Mucosa of stomach (tissue), 1 donor: ENCODE measurements at regions not wholly inside any gene's neighbourhood (a gene's known extent, or its start where the extent isn't known, plus 50 kb on each side); places are given as distances from the start of the nearest gene placed in this dataset.

Experiments
- H3K27me3 ChIP-seq: one replicate; pipeline ENCODE4 v1.7.0; 2013; ENCODE audit warnings: mild to moderate bottlenecking, low read length; ENCODE audit not compliant: control insufficient read depth, insufficient read depth
- H3K36me3 ChIP-seq: one replicate; pipeline ENCODE4 v1.7.0; 2013; ENCODE audit warnings: low read length; ENCODE audit not compliant: control insufficient read depth, insufficient read depth
- H3K4me1 ChIP-seq: one replicate; pipeline ENCODE4 v1.7.0; 2013; ENCODE audit warnings: mild to moderate bottlenecking, low read length; ENCODE audit not compliant: control insufficient read depth, insufficient read depth
- H3K4me3 ChIP-seq: one replicate; pipeline ENCODE4 v1.7.0; 2013; ENCODE audit warnings: low read length
- H3K9ac ChIP-seq: one replicate; pipeline ENCODE4 v1.7.0; 2013; ENCODE audit warnings: mild to moderate bottlenecking, low read length, moderate library complexity
- H3K9me3 ChIP-seq: one replicate; pipeline ENCODE4 v1.7.0; 2013; ENCODE audit warnings: mild to moderate bottlenecking, low read length, moderate library complexity; ENCODE audit not compliant: control insufficient read depth
- donor health status: Pancreatic carcinoma.

DNA sequence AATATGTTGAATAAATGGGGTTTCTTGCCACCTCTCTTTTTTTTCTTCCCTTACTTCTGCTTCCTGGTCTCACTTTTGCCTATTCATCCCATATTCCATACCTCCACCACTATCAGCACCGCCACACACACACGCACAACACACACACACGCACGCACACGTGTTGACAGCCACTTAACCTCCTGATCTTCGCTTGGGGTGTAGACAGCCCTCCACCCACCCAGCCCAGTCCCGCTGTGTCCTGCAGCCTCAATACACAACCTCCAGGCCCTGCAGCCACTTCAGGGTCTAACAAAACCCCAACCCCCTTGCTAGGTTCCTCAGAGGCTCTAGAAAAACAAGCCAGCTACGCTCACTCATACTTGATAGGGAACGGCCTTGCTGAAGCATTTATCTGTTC, 72.3 kb downstream of the LINC00237 start:
- no peak overlapping the region for H3K4me3 ChIP-seq
- no peaks in the 10 kb centered on the region for H3K36me3 ChIP-seq
- H3K4me1 ChIP-seq, result no peaks in the 10 kb centered on the region
- no peaks in the 10 kb centered on the region for H3K9me3 ChIP-seq
- H3K27me3 ChIP-seq, result no peaks in the 10 kb centered on the region
- no peak overlapping the region for H3K9ac ChIP-seq

DNA sequence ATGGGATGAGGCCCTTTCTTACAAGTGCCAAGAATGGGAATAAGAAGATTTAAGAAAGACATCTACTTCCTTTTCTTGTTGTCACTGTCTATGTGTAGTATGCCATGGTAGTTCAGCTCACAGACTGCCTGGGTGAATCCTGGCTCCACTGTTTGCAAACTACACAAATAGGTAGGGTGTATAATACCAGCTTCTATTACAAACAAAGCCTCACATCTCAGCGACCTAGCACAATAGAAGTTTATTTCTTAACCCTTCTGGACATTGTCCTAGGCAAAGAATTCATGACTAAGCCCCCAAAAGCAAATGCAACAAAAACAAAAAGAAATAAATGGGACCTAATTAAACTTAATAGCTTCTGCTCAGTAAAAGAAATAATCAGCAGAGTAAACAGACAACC, 74.5 kb downstream of the LINC00237 start:
- Histone ChIP-seq H3K9ac (no peak overlapping the region), H3K4me1 (no peaks in the 10 kb centered on the region), H3K4me3 (no peak overlapping the region), H3K27me3 (no peaks in the 10 kb centered on the region), H3K9me3 (no peaks in the 10 kb centered on the region), H3K36me3 (no peaks in the 10 kb centered on the region)

DNA sequence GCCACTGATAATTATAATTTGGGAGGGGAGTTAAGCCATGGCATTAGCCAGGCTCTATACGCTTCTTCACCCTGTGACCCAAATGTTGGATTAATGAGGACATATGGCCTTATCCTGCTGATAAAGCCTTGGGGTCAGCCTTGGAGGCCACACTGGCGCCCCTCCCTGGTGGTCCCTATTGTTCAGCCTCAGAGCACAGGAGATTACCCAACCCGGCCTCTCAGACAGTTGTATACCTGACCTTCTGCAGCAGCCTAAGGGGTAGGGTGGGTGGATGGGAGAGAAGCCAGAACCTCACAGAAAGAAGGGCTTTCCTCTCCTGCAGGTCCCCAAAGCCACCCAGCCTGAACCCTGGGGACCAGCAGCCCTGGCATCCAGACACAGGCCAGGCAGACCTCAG, 76.8 kb downstream of the LINC00237 start:
- Histone ChIP-seq H3K4me1 (no peaks in the 10 kb centered on the region), H3K27me3 (no peaks in the 10 kb centered on the region), H3K36me3 (no peaks in the 10 kb centered on the region), H3K9ac (no peak overlapping the region), H3K9me3 (no peaks in the 10 kb centered on the region), H3K4me3 (no peak overlapping the region)

DNA sequence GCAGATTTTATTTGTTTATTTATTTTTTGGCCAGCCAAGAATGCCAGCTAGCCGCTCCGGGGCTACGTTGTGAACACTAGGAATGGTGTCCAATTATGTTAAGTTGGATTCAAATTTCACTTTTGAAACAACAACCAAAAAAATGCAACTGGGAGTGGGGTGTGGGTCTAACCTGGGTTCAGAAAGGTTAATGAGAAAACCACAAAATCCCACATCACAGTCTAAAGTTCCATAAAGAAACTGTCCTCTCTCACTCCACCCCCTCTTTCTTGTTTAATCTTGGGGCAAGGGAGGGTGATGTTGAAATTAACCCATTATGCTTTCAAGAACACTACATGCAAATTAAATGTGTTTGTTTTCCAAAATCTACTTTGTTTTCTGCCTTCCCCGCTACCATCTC, 77.2 kb downstream of the LINC00237 start:
- no peak overlapping the region for H3K9ac ChIP-seq
- H3K4me3 ChIP-seq, result no peak overlapping the region
- H3K4me1 ChIP-seq, result no peaks in the 10 kb centered on the region
- no peaks in the 10 kb centered on the region for H3K9me3 ChIP-seq
- no peaks in the 10 kb centered on the region for H3K36me3 ChIP-seq
- H3K27me3 ChIP-seq, result no peaks in the 10 kb centered on the region

DNA sequence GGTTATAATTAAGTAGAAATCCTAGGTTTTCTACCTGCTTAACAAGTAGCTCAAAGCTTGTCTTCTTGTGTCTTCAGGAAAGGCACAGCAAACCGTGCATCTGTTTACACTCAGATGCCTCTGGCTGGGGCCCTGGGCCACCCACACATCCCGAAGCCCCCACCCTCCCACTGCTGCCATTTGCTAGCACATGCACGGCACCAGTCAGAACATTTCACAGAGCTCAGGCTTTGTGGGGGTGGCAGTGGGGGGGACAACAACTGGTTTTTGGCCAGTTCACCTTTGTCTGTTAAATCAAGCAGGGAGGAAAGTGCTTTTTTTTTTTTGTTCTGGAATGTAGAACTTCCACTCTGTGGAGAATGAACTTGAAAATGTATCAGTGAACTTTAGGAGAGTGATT, 77.7 kb downstream of the LINC00237 start:
- no peaks in the 10 kb centered on the region for H3K27me3 ChIP-seq
- H3K4me3 ChIP-seq, result no peak overlapping the region
- H3K9ac ChIP-seq, result no peak overlapping the region
- no peaks in the 10 kb centered on the region for H3K9me3 ChIP-seq
- no peaks in the 10 kb centered on the region for H3K4me1 ChIP-seq
- H3K36me3 ChIP-seq, result no peaks in the 10 kb centered on the region

DNA sequence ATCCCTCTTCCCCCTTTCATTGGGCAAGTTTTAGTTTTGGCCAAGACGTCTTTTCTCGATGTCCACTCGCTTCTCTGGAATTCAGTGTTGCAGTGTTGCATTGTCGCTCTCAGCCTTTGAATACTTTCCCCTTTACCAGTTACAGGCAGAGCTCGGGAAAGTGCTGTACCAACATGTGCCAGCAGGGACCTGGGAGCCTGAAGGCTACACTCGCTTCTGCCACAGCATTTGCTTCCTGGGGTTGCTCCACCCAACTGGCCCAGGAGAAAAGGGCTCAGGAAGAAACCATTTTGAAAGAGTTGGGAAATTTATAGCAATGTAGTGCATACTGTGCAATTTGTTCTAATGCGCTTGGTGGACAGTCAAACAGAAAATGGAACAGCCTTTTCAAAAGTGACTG, 78.6 kb downstream of the LINC00237 start:
- Histone ChIP-seq H3K36me3 (no peaks in the 10 kb centered on the region), H3K4me1 (no peaks in the 10 kb centered on the region), H3K27me3 (no peaks in the 10 kb centered on the region), H3K4me3 (no peak overlapping the region), H3K9ac (no peak overlapping the region), H3K9me3 (no peaks in the 10 kb centered on the region)

DNA sequence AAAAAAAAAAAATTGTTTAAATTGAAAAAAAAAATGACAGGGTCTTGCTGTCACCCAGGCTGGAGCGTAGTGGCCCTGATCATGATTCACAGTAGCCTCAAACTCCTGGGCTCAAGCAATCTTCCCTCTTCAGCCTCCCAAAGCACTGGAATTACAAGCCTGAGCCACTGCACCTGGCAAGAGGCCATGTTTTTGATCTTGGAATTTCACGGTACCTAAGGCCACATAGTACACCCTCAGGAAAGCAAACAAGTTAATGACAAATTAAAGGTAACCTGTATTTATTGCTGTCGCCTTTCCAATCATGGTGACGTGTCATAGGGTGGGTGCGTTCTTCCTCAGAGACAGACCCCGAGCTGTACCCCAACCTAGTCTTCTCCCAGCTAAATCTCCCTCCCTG, 79.2 kb downstream of the LINC00237 start:
- Histone ChIP-seq H3K27me3 (no peaks in the 10 kb centered on the region), H3K4me1 (no peaks in the 10 kb centered on the region)

DNA sequence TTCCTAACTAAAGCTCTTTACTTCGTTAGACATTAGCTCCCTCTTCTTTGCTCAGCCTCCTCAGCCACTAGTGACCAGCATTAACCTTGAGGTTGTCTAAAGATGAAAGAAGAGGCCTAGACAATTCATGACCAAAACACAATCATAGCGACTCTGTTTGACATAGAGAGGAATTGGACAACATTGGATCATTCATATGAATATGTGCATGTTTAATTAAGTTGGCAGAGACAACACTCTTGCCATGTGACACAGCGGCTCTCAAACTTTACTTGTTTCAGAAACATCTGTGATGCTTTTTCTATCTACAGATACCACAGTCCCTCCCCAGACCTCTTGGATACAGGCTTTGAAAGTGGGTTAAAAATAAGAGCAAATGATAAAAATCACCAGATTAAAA, 81.7 kb downstream of the LINC00237 start:
- Histone ChIP-seq H3K9ac (no peak overlapping the region), H3K9me3 (no peaks in the 10 kb centered on the region), H3K27me3 (peaks cover 22% of the 10 kb centered on the region), H3K4me1 (no peaks in the 10 kb centered on the region), H3K4me3 (no peak overlapping the region), H3K36me3 (no peaks in the 10 kb centered on the region)

More for the DNA sequence above, 79.2 kb downstream of the LINC00237 start:
- H3K36me3 ChIP-seq, result no peaks in the 10 kb centered on the region
- no peak overlapping the region for H3K9ac ChIP-seq
- no peak overlapping the region for H3K4me3 ChIP-seq
- H3K9me3 ChIP-seq, result no peaks in the 10 kb centered on the region

DNA sequence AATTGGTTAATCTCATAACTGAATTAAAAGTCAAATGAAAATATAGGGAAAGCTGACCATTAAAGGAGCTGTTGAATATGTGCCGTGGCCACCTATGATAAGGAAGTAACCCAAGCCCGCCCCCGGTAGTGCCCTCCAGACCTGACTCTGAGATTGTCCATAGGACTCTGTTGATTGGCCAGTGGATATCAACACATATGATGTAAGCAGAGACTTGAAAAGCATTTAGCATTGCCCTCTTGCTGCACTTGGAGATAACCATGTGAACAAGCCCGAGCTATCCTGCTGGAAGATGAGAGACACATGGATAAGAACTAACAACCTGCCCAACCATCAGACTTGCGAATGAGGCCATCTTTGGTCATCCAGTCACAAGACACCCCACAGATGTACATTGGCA, 83.2 kb downstream of the LINC00237 start:
- H3K9ac ChIP-seq, result no peak overlapping the region
- H3K4me1 ChIP-seq, result no peaks in the 10 kb centered on the region
- peaks cover 24% of the 10 kb centered on the region for H3K27me3 ChIP-seq
- no peaks in the 10 kb centered on the region for H3K36me3 ChIP-seq
- no peaks in the 10 kb centered on the region for H3K9me3 ChIP-seq
- H3K4me3 ChIP-seq, result no peak overlapping the region

DNA sequence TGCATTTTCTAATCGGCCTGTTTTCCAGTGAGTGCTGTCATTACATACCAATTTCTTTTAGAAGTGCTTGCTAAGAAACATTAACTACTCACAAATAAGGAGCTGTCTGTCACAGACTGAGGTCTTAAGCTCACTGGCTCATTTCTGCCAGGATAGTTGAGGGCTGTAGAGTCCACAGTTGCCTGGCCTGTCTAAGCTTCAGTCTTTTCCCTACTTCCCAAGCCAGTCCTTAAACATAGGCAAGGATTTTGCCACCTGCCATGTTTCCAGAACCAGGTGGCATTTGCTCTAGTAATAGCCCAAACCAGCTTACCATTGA, 84.7 kb downstream of the LINC00237 start:
- no peak overlapping the region for H3K4me3 ChIP-seq
- H3K9ac ChIP-seq, result no peak overlapping the region
- H3K9me3 ChIP-seq, result no peaks in the 10 kb centered on the region
- H3K27me3 ChIP-seq, result peaks cover 24% of the 10 kb centered on the region
- no peaks in the 10 kb centered on the region for H3K4me1 ChIP-seq
- H3K36me3 ChIP-seq, result no peaks in the 10 kb centered on the region

DNA sequence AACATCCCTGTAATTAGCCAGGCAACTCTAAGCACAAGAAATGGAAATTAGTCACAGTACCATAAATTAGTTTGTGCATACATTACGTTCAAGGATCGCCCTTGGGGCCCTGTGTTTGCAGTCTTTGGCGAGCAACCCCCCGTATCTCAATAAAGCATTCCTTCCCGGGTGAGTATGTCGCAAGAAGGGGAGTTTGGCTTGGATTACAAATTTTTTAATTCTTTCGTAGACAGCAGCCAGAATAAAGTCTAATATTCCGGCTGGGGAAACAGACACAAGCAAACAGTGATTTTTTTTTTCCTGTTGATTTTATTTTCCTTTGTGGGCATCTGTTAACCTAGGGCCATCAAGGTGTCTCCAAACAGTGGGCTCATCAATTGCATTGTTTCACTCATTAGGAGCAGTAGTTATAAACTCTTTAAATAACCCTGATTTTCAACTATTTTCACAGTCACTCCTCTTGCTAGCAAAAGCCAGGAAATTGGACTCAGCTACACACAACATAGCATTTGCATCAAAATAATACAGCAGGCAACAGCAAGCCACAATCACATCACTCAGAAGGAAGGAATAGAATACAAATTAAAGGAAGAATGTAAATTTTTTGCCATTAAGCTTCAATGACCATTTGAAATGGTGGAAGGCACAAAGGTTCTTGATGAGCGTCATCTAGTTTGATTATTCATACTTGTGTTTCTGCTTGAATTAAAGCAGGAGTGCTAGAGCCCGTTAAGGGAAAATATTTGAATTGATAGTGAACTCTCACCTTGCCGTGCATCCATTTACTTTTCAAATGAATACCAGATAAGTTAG, 85.3 kb downstream of the LINC00237 start:
- Histone ChIP-seq H3K27me3 (peaks cover 26% of the 10 kb centered on the region), H3K9ac (no peak overlapping the region), H3K4me1 (no peaks in the 10 kb centered on the region), H3K4me3 (no peak overlapping the region), H3K36me3 (no peaks in the 10 kb centered on the region), H3K9me3 (no peaks in the 10 kb centered on the region)

DNA sequence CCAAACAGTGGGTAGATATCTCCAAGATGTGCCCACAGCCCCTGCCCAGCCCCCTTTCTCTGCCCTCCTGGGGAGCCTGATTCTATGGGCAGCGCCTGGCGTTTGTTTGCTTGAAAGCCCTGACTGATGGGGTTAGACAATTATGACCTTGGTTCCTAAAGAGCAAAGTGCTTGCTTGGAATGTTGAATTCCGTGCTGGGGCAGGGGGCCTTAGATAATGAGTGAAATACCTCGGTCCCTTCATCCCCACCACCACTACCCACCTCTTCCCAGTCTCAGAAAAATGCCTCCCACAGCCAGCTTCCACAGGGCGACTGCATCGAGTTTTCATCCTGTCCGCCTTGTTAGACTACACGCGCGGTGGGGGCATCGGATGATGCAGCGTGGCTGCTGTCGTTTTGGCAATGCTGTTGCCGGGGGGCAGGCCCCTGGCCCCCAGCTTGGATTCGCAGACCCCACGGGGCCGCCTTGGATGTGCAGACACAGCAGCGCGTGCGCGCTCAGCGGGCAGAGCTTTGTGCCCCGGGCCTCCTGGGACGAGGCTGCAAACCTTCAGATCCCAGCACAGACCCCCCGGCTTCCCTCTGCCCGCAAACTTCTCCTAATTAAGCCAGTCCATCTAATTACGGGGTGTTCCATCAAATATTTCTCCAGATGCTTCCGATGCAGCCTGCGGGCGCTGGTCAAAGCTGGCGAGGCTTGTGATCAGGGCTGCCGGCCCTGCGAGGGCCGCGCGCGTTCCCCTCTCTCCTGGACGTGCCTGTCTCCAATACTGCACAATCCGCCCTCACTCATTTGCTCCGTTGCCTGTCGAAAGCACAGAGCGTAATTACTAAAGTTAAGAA, 86.1 kb downstream of the LINC00237 start:
- H3K27me3 ChIP-seq, result peaks cover 29% of the 10 kb centered on the region
- no peak overlapping the region for H3K4me3 ChIP-seq
- H3K9me3 ChIP-seq, result no peaks in the 10 kb centered on the region
- no peaks in the 10 kb centered on the region for H3K4me1 ChIP-seq
- no peaks in the 10 kb centered on the region for H3K36me3 ChIP-seq
- no peak overlapping the region for H3K9ac ChIP-seq
